Stomach (tissue), 4 donors: ENCODE measurements at regions not wholly inside any gene's neighbourhood (a gene's known extent, or its start where the extent isn't known, plus 50 kb on each side); places are given as distances from the start of the nearest gene placed in this dataset.

Experiments used
- EP300 ChIP-seq: sonication (generic); formaldehyde crosslinking; IDR thresholded peaks from one replicate; pipeline ENCODE4 v1.6.1; 2017; ENCODE audit warnings: antibody characterized with exemption
- POLR2A ChIP-seq, 4 donors: fragments of 450-650 bp; IDR thresholded peaks; one replicate each; pipeline ENCODE4 v1.6.1; 2016; ENCODE audit warnings: antibody characterized with exemption in 4 of 4, control low read depth in 2 of 4, mild to moderate bottlenecking in 1 of 4, moderate library complexity in 1 of 4
- TF ChIP-seq, protein P1 (sequence below), 7 experiments: fragments of 450-650 bp in 4 of 7; fragments of 200-600 bp in 3 of 7; sonication (generic) in 3 of 7; IDR thresholded peaks; one replicate each; pipeline ENCODE4 v1.5.1; 2016 to 2019; ENCODE audit warnings: antibody characterized with exemption in 7 of 7, control low read depth in 2 of 7, mild to moderate bottlenecking in 1 of 7

DNA sequence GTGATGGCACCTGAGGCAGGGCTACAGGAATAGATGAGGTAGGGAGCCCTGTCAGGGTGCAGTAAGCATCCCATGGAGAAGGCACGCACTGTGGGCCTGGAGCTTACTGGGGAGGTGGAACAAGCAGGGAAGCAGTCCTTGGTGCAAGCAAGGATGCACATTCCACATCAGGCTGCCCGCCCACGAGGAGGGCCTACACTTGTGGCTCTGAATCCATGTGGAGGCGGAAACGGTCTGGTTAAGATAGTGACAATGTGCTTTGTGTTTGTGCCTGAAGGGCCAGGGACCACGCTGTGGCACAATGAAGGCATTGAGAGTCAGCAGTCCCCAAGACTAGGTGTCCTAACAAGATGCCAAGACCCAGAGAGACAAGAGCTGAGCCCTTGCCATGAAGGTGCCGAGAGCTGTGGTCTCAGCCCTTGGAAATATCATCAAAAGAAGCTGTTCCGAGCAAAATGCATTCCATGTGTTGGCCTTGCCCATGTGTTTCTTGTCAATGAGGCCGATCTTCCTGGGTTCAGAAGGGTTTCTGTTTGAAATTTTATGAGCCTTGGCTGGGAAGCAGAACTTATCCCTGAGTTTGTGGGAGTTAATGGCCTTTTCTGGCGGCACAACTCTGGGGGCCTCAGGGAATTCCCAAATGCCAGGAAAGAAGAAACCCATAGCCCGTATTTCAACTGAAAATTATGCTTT, 111.9 kb downstream of the NGF start:
- TF ChIP-seq EP300 (no peak), POLR2A (IDR thresholded peaks at IDR 0.05) (no peak)
- TF ChIP-seq, protein P1, sequence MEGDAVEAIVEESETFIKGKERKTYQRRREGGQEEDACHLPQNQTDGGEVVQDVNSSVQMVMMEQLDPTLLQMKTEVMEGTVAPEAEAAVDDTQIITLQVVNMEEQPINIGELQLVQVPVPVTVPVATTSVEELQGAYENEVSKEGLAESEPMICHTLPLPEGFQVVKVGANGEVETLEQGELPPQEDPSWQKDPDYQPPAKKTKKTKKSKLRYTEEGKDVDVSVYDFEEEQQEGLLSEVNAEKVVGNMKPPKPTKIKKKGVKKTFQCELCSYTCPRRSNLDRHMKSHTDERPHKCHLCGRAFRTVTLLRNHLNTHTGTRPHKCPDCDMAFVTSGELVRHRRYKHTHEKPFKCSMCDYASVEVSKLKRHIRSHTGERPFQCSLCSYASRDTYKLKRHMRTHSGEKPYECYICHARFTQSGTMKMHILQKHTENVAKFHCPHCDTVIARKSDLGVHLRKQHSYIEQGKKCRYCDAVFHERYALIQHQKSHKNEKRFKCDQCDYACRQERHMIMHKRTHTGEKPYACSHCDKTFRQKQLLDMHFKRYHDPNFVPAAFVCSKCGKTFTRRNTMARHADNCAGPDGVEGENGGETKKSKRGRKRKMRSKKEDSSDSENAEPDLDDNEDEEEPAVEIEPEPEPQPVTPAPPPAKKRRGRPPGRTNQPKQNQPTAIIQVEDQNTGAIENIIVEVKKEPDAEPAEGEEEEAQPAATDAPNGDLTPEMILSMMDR (IDR thresholded peaks at IDR 0.05): no peak
